Panc1 (cell line): ENCODE measurements at regions not wholly inside any gene's neighbourhood (a gene's known extent, or its start where the extent isn't known, plus 50 kb on each side); places are given as distances from the start of the nearest gene placed in this dataset.

Experiments
- ATAC-seq: fragments of 200-7000 bp; cut with Tn5 transposase; 2 replicates; pipeline ENCODE4 v1.9.1; 2020; ENCODE audit warnings: mild to moderate bottlenecking, moderate library complexity
- BruUV-seq: library from RNA; stranded (reverse); fragments of 400-500 nt; replicated peaks from 2 replicates; lab custom pipeline; 2021; lab: Mats Ljungman, UMichigan
- CTCF ChIA-PET: fragments of 300-600 bp; sonication (Branson Sonifier 250); formaldehyde crosslinking; loops from one replicate; lab custom pipeline; 2022; ENCODE audit warnings: antibody characterized with exemption; lab: Charles Lee
- POLR2A ChIA-PET: fragments of 300-600 bp; sonication (Branson Sonifier 250); formaldehyde crosslinking; loops from one replicate; lab custom pipeline; 2022; ENCODE audit warnings: antibody characterized with exemption; lab: Charles Lee
- DNase-seq: peaks from one replicate; pipeline ENCODE4 v3.0.0-alpha.2; 2010; ENCODE audit warnings: low read depth, low spot score
- H3K27ac ChIP-seq: 2 replicates; pipeline ENCODE4 v1.5.1; 2011; ENCODE audit warnings: mild to moderate bottlenecking, low read length, inconsistent platforms
- H3K27me3 ChIP-seq: fragments of 200-500 bp; sonication (Bioruptor generic); 2 replicates; pipeline ENCODE4 v1.6.0; 2014; ENCODE audit warnings: low read length, inconsistent platforms; ENCODE audit not compliant: control insufficient read depth, insufficient read depth
- H3K36me3 ChIP-seq: fragments of 200-500 bp; sonication (Bioruptor generic); 2 replicates; pipeline ENCODE4 v1.5.1; 2014; ENCODE audit warnings: inconsistent platforms, mild to moderate bottlenecking, low read length, moderate library complexity; ENCODE audit not compliant: control insufficient read depth, insufficient read depth
- H3K4me1 ChIP-seq: 2 replicates; pipeline ENCODE4 v1.5.1; 2011; ENCODE audit warnings: inconsistent platforms, mild to moderate bottlenecking, low read length, moderate library complexity; ENCODE audit not compliant: control insufficient read depth, insufficient read depth
- H3K4me3 ChIP-seq, 2 experiments: 2 replicates each; pipeline ENCODE4 v1.5.1; 2011 to 2012; ENCODE audit warnings: low read depth in 2 of 2, low read length in 2 of 2, mild to moderate bottlenecking in 2 of 2, inconsistent platforms in 1 of 2, moderate library complexity in 1 of 2
- H3K9me3 ChIP-seq: fragments of 200-500 bp; sonication (Bioruptor generic); 2 replicates; pipeline ENCODE4 v1.5.1; 2014; ENCODE audit warnings: low read depth, mild to moderate bottlenecking, inconsistent platforms, low read length, moderate library complexity; ENCODE audit not compliant: control insufficient read depth, insufficient read depth
- POLR2AphosphoS5 ChIP-seq: IDR thresholded peaks from 2 replicates; pipeline ENCODE4 v1.6.1; 2012; ENCODE audit warnings: mild to moderate bottlenecking, low read depth, low read length, moderate library complexity
- SIN3A ChIP-seq: IDR thresholded peaks from 2 replicates; pipeline ENCODE4 v1.6.1; 2012; ENCODE audit warnings: low read depth, mild to moderate bottlenecking, low read length, moderate library complexity, borderline replicate concordance; ENCODE audit not compliant: insufficient read depth
- TCF7L2 ChIP-seq: IDR thresholded peaks from 2 replicates; pipeline ENCODE4 v1.6.1; 2011; ENCODE audit warnings: mild to moderate bottlenecking, low read depth, low read length, inconsistent platforms
- in situ Hi-C: cut with HindIII; loops from 2 replicates; pipeline ENCODE4 v1.10.0; 2016; ENCODE audit warnings: low sequenced_read_pairs, low pct_unique_long_range_greater_than_20kb
- intact Hi-C: fragments of 100-400 bp; cut with micrococcal nuclease; formaldehyde crosslinking; loops from one replicate; pipeline ENCODE4 v1.10.0; 2022; ENCODE audit not compliant: unreplicated experiment
- TF ChIP-seq, protein P1 (sequence below), 2 experiments: IDR thresholded peaks; 2 replicates each; pipeline ENCODE4 v1.6.1; 2011 to 2012; ENCODE audit warnings: low read depth in 2 of 2, control low read depth in 1 of 2, low read length in 1 of 2, mild to moderate bottlenecking in 1 of 2, moderate library complexity in 1 of 2; ENCODE audit not compliant: insufficient read depth in 1 of 2
- TF ChIP-seq, protein P2 (sequence below): fragments of 450-650 bp; IDR thresholded peaks from 2 replicates; pipeline ENCODE4 v1.5.1; 2017; ENCODE audit warnings: mild to moderate bottlenecking

DNA sequence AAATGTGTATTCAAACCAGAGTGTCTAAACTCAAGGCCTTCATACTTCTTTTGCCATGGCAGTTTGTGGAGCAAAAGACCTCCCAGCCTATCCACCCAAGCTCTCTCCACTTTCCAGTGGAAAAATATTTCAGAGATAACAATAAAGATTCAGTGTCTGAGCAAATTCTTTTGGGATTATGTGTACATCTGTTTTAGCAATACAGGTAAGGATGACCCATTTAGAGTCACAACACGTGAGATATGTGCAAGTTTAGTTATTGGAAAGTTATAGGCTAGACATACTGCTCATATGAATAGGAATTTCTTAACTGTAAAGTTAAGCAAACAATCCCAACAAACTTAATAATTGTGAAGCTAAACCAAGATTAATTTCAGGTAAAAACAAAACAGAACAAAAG, 174.5 kb upstream of the LRIG1 start:
- Histone ChIP-seq H3K27me3 (no peaks in the 10 kb centered on the region), H3K4me3 (no peak overlapping the region), H3K4me1 (no peaks in the 10 kb centered on the region), H3K36me3 (no peaks in the 10 kb centered on the region), H3K9me3 (no peaks in the 10 kb centered on the region), H3K27ac (no peak overlapping the region)
- TF ChIP-seq POLR2AphosphoS5 (no peak), TCF7L2 (no peak), SIN3A (no peak)
- TF ChIP-seq, protein P1, sequence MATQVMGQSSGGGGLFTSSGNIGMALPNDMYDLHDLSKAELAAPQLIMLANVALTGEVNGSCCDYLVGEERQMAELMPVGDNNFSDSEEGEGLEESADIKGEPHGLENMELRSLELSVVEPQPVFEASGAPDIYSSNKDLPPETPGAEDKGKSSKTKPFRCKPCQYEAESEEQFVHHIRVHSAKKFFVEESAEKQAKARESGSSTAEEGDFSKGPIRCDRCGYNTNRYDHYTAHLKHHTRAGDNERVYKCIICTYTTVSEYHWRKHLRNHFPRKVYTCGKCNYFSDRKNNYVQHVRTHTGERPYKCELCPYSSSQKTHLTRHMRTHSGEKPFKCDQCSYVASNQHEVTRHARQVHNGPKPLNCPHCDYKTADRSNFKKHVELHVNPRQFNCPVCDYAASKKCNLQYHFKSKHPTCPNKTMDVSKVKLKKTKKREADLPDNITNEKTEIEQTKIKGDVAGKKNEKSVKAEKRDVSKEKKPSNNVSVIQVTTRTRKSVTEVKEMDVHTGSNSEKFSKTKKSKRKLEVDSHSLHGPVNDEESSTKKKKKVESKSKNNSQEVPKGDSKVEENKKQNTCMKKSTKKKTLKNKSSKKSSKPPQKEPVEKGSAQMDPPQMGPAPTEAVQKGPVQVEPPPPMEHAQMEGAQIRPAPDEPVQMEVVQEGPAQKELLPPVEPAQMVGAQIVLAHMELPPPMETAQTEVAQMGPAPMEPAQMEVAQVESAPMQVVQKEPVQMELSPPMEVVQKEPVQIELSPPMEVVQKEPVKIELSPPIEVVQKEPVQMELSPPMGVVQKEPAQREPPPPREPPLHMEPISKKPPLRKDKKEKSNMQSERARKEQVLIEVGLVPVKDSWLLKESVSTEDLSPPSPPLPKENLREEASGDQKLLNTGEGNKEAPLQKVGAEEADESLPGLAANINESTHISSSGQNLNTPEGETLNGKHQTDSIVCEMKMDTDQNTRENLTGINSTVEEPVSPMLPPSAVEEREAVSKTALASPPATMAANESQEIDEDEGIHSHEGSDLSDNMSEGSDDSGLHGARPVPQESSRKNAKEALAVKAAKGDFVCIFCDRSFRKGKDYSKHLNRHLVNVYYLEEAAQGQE (IDR thresholded peaks at IDR 0.05; ENCODE audit: insufficient read depth in 1 of 2, low read depth in 2 of 2, low read length in 1 of 2): no peak
- TF ChIP-seq, protein P2, sequence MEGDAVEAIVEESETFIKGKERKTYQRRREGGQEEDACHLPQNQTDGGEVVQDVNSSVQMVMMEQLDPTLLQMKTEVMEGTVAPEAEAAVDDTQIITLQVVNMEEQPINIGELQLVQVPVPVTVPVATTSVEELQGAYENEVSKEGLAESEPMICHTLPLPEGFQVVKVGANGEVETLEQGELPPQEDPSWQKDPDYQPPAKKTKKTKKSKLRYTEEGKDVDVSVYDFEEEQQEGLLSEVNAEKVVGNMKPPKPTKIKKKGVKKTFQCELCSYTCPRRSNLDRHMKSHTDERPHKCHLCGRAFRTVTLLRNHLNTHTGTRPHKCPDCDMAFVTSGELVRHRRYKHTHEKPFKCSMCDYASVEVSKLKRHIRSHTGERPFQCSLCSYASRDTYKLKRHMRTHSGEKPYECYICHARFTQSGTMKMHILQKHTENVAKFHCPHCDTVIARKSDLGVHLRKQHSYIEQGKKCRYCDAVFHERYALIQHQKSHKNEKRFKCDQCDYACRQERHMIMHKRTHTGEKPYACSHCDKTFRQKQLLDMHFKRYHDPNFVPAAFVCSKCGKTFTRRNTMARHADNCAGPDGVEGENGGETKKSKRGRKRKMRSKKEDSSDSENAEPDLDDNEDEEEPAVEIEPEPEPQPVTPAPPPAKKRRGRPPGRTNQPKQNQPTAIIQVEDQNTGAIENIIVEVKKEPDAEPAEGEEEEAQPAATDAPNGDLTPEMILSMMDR: no peak
- ChIA-PET CTCF (no interaction called here), POLR2A (no interaction called here)
- ATAC-seq (no peak), DNase-seq (no peak)
- intact Hi-C loops: no loop called here
- no TSS peak for BruUV-seq
- in situ Hi-C loops: no loop called here

DNA sequence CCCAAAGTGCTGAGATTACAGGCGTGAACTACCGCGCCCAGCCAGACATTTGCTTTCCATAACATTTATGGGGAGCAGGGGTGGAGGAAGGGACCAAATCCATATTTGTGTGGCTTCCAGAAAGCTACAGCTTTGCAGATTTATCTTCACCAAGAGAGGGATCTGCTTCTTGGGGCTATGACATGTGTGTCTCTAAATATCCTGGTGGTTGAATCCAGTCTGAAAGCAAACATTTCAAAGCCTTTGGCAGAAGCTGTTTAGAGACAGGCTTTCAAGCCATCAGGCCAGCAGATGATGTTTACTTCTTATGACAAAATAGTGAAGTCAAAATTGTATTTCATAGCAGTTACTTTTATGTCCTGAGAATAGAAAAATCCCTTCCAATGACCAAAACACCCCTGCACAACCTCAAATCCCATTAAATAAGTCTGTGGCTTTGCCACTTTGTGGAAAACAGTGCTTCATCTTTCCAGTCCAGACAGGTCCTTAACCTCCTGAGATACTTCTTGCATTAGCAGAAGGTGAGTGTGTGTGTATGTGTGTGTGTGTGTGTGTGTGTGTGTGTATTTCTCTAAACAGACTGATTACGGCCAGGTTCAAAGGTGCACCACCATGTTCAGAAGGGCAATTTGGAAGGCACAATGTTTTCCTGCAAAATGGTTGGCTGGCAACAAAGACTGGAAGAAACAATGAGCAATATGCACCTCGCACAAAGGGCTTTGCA, 191.4 kb upstream of the LRIG1 start:
- BruUV-seq: no TSS peak
- TF ChIP-seq TCF7L2 (no peak), POLR2AphosphoS5 (no peak), SIN3A (no peak)
- TF ChIP-seq, protein P1 (IDR thresholded peaks at IDR 0.05; ENCODE audit: insufficient read depth in 1 of 2, low read depth in 2 of 2, low read length in 1 of 2): no peak
- TF ChIP-seq, protein P2: no peak

More for the DNA sequence above, 191.4 kb upstream of the LRIG1 start:
- Histone ChIP-seq H3K27ac (no peak overlapping the region), H3K4me1 (no peaks in the 10 kb centered on the region), H3K36me3 (no peaks in the 10 kb centered on the region), H3K9me3 (no peaks in the 10 kb centered on the region), H3K4me3 (no peak overlapping the region), H3K27me3 (no peaks in the 10 kb centered on the region)
- ChIA-PET POLR2A (no interaction called here), CTCF (no interaction called here)
- intact Hi-C loops (no loop called here), in situ Hi-C loops (no loop called here)
- no peak for ATAC-seq
- DNase-seq: no peak
